T-cell (primary cell): ENCODE measurements at regions not wholly inside any gene's neighbourhood (a gene's known extent, or its start where the extent isn't known, plus 50 kb on each side); places are given as distances from the start of the nearest gene placed in this dataset.

Source experiments
- ATAC-seq, 4 experiments: fragments of 200-7000 bp in 3 of 4; fragments of 150-1000 bp in 1 of 4; cut with Tn5 transposase; replicated peaks in 1 of 4; 1 replicate in 3 of 4; 2 replicates in 1 of 4; pipeline ENCODE4 v1.10.0; 2021; ENCODE audit warnings: moderate library complexity in 3 of 4, mild to moderate bottlenecking in 2 of 4, moderate number of reproducible peaks in 1 of 4
- CTCF ChIA-PET, 2 donors: fragments of 300-600 bp; sonication (Branson Sonifier 250); formaldehyde crosslinking; loops; one replicate each; lab custom pipeline; 2022; ENCODE audit warnings: antibody characterized with exemption in 2 of 2; lab: Charles Lee
- POLR2A ChIA-PET, 2 donors: fragments of 300-600 bp; sonication (Branson Sonifier 250); formaldehyde crosslinking; loops; one replicate each; lab custom pipeline; 2022; ENCODE audit warnings: antibody characterized with exemption in 2 of 2; lab: Charles Lee
- DNase-seq, 35 experiments: peaks; one replicate each; pipeline versions ENCODE4 v3.0.0 to v3.0.0-alpha.2; 2013 to 2023
- H3K27ac ChIP-seq: one replicate; pipeline ENCODE4 v1.5.1; 2013; ENCODE audit warnings: low read length
- H3K27me3 ChIP-seq, 2 experiments: replicated peaks in 1 of 2; 1 replicate in 1 of 2; 2 replicates in 1 of 2; pipeline versions ENCODE4 v1.6.1 to v1.7.0; 2013; ENCODE audit warnings: low read length in 1 of 2, mixed read lengths in 1 of 2; ENCODE audit not compliant: control insufficient read depth in 2 of 2, insufficient read depth in 2 of 2; ENCODE audit errors: extremely low read depth in 1 of 2
- H3K36me3 ChIP-seq, 2 donors: 1 replicate in 1 of 2; 2 replicates in 1 of 2; pipeline versions ENCODE4 v1.6.1 to v1.7.0; 2013; ENCODE audit warnings: low read length in 1 of 2; ENCODE audit not compliant: control insufficient read depth in 2 of 2, insufficient read depth in 1 of 2; ENCODE audit errors: extremely low read depth in 1 of 2
- H3K4me1 ChIP-seq, 2 experiments: 1 replicate in 1 of 2; 2 replicates in 1 of 2; pipeline versions ENCODE4 v1.6.1 to v1.7.0; 2013; ENCODE audit warnings: low read length in 2 of 2, mixed read lengths in 1 of 2; ENCODE audit not compliant: insufficient read depth in 2 of 2, control insufficient read depth in 1 of 2; ENCODE audit errors: extremely low read depth in 1 of 2
- H3K4me3 ChIP-seq, 2 donors: 1 replicate in 1 of 2; 2 replicates in 1 of 2; pipeline versions ENCODE4 v1.5.1 to v1.7.0; 2013; ENCODE audit warnings: mild to moderate bottlenecking in 2 of 2, low read length in 1 of 2, moderate library complexity in 1 of 2; ENCODE audit not compliant: control insufficient read depth in 1 of 2; ENCODE audit errors: extremely low read depth in 1 of 2
- H3K9me3 ChIP-seq: 2 replicates; pipeline ENCODE4 v1.7.0; 2013
- H3K27ac Mint-ChIP-seq, 2 donors: one replicate each; pipeline ENCODE4 v1.8.0; 2020 to 2021; ENCODE audit warnings: mild to moderate bottlenecking in 2 of 2, mixed read lengths in 2 of 2
- H3K27me3 Mint-ChIP-seq, 2 donors: one replicate each; pipeline ENCODE4 v1.8.0; 2021 to 2022; ENCODE audit warnings: mixed read lengths in 2 of 2
- H3K36me3 Mint-ChIP-seq: one replicate; pipeline ENCODE4 v1.8.0; 2021; ENCODE audit warnings: mixed read lengths
- H3K4me1 Mint-ChIP-seq, 3 donors: one replicate each; pipeline ENCODE4 v1.8.0; 2020 to 2022; ENCODE audit warnings: mixed read lengths in 3 of 3, mild to moderate bottlenecking in 1 of 3
- H3K4me3 Mint-ChIP-seq, 3 donors: one replicate each; pipeline ENCODE4 v1.8.0; 2020 to 2022; ENCODE audit warnings: mild to moderate bottlenecking in 3 of 3, mixed read lengths in 3 of 3, moderate library complexity in 3 of 3
- H3K9me3 Mint-ChIP-seq, 3 donors: one replicate each; pipeline ENCODE4 v1.8.0; 2020 to 2022; ENCODE audit warnings: mixed read lengths in 3 of 3
- WGBS: methylation state at CpG from one replicate; pipeline ENCODE4 v1.1.5; 2013; ENCODE audit warnings: missing lambda C conversion rate; ENCODE audit not compliant: insufficient coverage; 5-methylcytosine and 5-hydroxymethylcytosine counted together

- Histone ChIP-seq H3K36me3 (no peaks in the 10 kb centered on the region), H3K27ac (no peak overlapping the region), H3K4me1 (no peaks in the 10 kb centered on the region), H3K9me3 (no peaks in the 10 kb centered on the region), H3K27me3 (peaks cover 0 to 5% of the 10 kb centered on the region in 2 experiments), H3K4me3 (no peak overlapping the region)
- DNase-seq (no peak), ATAC-seq (no peak)
- H3K36me3 Mint-ChIP-seq, result no peaks in the 10 kb centered on the region
- no peak overlapping the region for H3K27ac Mint-ChIP-seq
- H3K27me3 Mint-ChIP-seq, result peaks cover 0 to 4% of the 10 kb centered on the region in 2 donors
- POLR2A ChIA-PET, result no interaction called here
- CTCF ChIA-PET, result no interaction called here
- H3K4me1 Mint-ChIP-seq, result no peaks in the 10 kb centered on the region
- no peak overlapping the region for H3K4me3 Mint-ChIP-seq
- WGBS, result no CpG with 5 or more reads among the region's 3 CpGs
- H3K9me3 Mint-ChIP-seq, result peaks cover 0 to 10% (median 7%) of the 10 kb centered on the region in 3 donors
Observed at GRCh38 chr5:6861667-6862066, 148.4 kb downstream of the TENT4A start.

- Histone ChIP-seq H3K4me3 (no peak overlapping the region), H3K27ac (no peak overlapping the region), H3K36me3 (no peaks in the 10 kb centered on the region), H3K4me1 (no peaks in the 10 kb centered on the region), H3K9me3 (no peaks in the 10 kb centered on the region), H3K27me3 (peaks cover 0 to 5% of the 10 kb centered on the region in 2 experiments)
- Mint-ChIP-seq H3K4me3 (no peak overlapping the region), H3K27ac (no peak overlapping the region), H3K27me3 (peaks cover 0 to 4% of the 10 kb centered on the region in 2 donors), H3K36me3 (no peaks in the 10 kb centered on the region), H3K4me1 (no peaks in the 10 kb centered on the region), H3K9me3 (peaks cover 0 to 10% (median 7%) of the 10 kb centered on the region in 3 donors)
- DNase-seq (no peak), ATAC-seq (no peak)
- ChIA-PET POLR2A (no interaction called here), CTCF (no interaction called here)
- WGBS, result 94% methylated on average over 4 of the region's 5 CpGs
Observed at GRCh38 chr5:6862306-6862705, 149.1 kb downstream of the TENT4A start.

- Mint-ChIP-seq H3K27me3 (no peaks in the 10 kb centered on the region), H3K27ac (no peak overlapping the region), H3K4me3 (no peak overlapping the region), H3K4me1 (no peaks in the 10 kb centered on the region), H3K9me3 (peaks cover 0 to 5% (median 3%) of the 10 kb centered on the region in 3 donors), H3K36me3 (no peaks in the 10 kb centered on the region)
- ChIA-PET POLR2A (no interaction called here), CTCF (no interaction called here)
- ATAC-seq, result no peak
- Histone ChIP-seq H3K27ac (no peak overlapping the region), H3K36me3 (no peaks in the 10 kb centered on the region), H3K4me3 (no peak overlapping the region), H3K27me3 (peaks cover 0 to 5% of the 10 kb centered on the region in 2 experiments), H3K4me1 (peaks cover 0 to 6% of the 10 kb centered on the region in 2 experiments), H3K9me3 (no peaks in the 10 kb centered on the region)
- WGBS, result 96% methylated on average over 6 of the region's 6 CpGs
- no peak for DNase-seq
Observed at GRCh38 chr5:6867712-6868111, 154.5 kb downstream of the TENT4A start.

- 96% methylated on average over 5 of the region's 9 CpGs for WGBS
- ChIA-PET CTCF (no interaction called here), POLR2A (no interaction called here)
- H3K27ac Mint-ChIP-seq, result no peak overlapping the region
- H3K27ac ChIP-seq, result no peak overlapping the region
- H3K4me1 Mint-ChIP-seq, result no peaks in the 10 kb centered on the region
- no peak overlapping the region for H3K4me3 ChIP-seq
- peaks cover 0 to 5% of the 10 kb centered on the region in 2 experiments for H3K27me3 ChIP-seq
- H3K9me3 ChIP-seq, result no peaks in the 10 kb centered on the region
- ATAC-seq (no peak), DNase-seq (no peak)
- no peaks in the 10 kb centered on the region for H3K36me3 ChIP-seq
- peaks cover 0 to 2% (median 0%) of the 10 kb centered on the region in 3 donors for H3K9me3 Mint-ChIP-seq
- H3K27me3 Mint-ChIP-seq, result no peaks in the 10 kb centered on the region
- no peak overlapping the region for H3K4me3 Mint-ChIP-seq
- peaks cover 0 to 6% of the 10 kb centered on the region in 2 experiments for H3K4me1 ChIP-seq
- no peaks in the 10 kb centered on the region for H3K36me3 Mint-ChIP-seq
Observed at GRCh38 chr5:6868171-6868570, 154.9 kb downstream of the TENT4A start.

GRCh38 chr5:6868575-6869215, 155.5 kb downstream of the TENT4A start:
- DNase-seq (no peak), ATAC-seq (no peak)
- H3K4me3 Mint-ChIP-seq, result no peak overlapping the region
- H3K27me3 Mint-ChIP-seq, result no peaks in the 10 kb centered on the region
- CTCF ChIA-PET, result no interaction called here
- H3K27ac Mint-ChIP-seq, result no peak overlapping the region
- peaks cover 0 to 6% of the 10 kb centered on the region in 2 experiments for H3K4me1 ChIP-seq
- H3K9me3 Mint-ChIP-seq, result no peaks in the 10 kb centered on the region
- no peaks in the 10 kb centered on the region for H3K4me1 Mint-ChIP-seq
- POLR2A ChIA-PET, result no interaction called here
- no peak overlapping the region for H3K4me3 ChIP-seq
- H3K36me3 Mint-ChIP-seq, result no peaks in the 10 kb centered on the region
- no peaks in the 10 kb centered on the region for H3K9me3 ChIP-seq
- no peaks in the 10 kb centered on the region for H3K36me3 ChIP-seq
- peaks cover 0 to 5% of the 10 kb centered on the region in 2 experiments for H3K27me3 ChIP-seq
- 100% methylated on average over 2 of the region's 11 CpGs for WGBS
- H3K27ac ChIP-seq, result no peak overlapping the region

GRCh38 chr5:6869677-6870076, 156.4 kb downstream of the TENT4A start:
- no peak overlapping the region for H3K4me3 Mint-ChIP-seq
- WGBS, result 83% methylated on average over 4 of the region's 7 CpGs
- H3K36me3 ChIP-seq, result no peaks in the 10 kb centered on the region
- peaks cover 0 to 6% of the 10 kb centered on the region in 2 experiments for H3K4me1 ChIP-seq
- H3K9me3 Mint-ChIP-seq, result no peaks in the 10 kb centered on the region
- H3K4me3 ChIP-seq, result no peak overlapping the region
- no peaks in the 10 kb centered on the region for H3K4me1 Mint-ChIP-seq
- H3K27me3 ChIP-seq, result peaks cover 0 to 5% of the 10 kb centered on the region in 2 experiments
- H3K36me3 Mint-ChIP-seq, result no peaks in the 10 kb centered on the region
- no peak overlapping the region for H3K27ac Mint-ChIP-seq
- ATAC-seq (no peak), DNase-seq (no peak)
- ChIA-PET CTCF (no interaction called here), POLR2A (no interaction called here)
- H3K9me3 ChIP-seq, result no peaks in the 10 kb centered on the region
- no peak overlapping the region for H3K27ac ChIP-seq
- H3K27me3 Mint-ChIP-seq, result no peaks in the 10 kb centered on the region
